Glomerular visceral epithelial cell (primary cell): ENCODE measurements at regions not wholly inside any gene's neighbourhood (a gene's known extent, or its start where the extent isn't known, plus 50 kb on each side); places are given as distances from the start of the nearest gene placed in this dataset.
"Not testable (repeated sequence)": the region's sequence is repeated elsewhere in the genome, so short reads cannot be mapped to it uniquely, and the experiment has no call there.

Source experiments
- DNase-seq: peaks from one replicate; pipeline ENCODE4 v3.0.0-alpha.2; 2016; ENCODE audit errors: extremely low spot score

- DNase-seq: no peak
These were observed 57.9 kb downstream of the GPR101 start for GRCh38 chrX:136975684-136976470.

GRCh38 chrX:136967966-136968365, 65.8 kb downstream of the GPR101 start:
- no peak for DNase-seq

- no peak for DNase-seq
These were observed 69.8 kb downstream of the GPR101 start for GRCh38 chrX:136963973-136964372.

GRCh38 chrX:136961594-136962135, 72.1 kb downstream of the GPR101 start:
- DNase-seq: no peak

- peak; percentile 5 for DNase-seq
These were observed 74.4 kb upstream of the RBMX start for GRCh38 chrX:136954930-136955329.

GRCh38 chrX:136953867-136954787, 73.6 kb upstream of the RBMX start:
- DNase-seq: peak; percentile 47

GRCh38 chrX:136950211-136950610, 69.7 kb upstream of the RBMX start:
- DNase-seq: no peak

GRCh38 chrX:136941396-136942337, 61.1 kb upstream of the RBMX start:
- DNase-seq: no peak

GRCh38 chrX:136936183-136936549, 55.6 kb upstream of the RBMX start:
- DNase-seq: no peak

- DNase-seq: not testable (repeated sequence)
These were observed 55.1 kb upstream of the RBMX start for GRCh38 chrX:136935533-136936182.

- DNase-seq: not testable (repeated sequence)
These were observed 54.1 kb upstream of the RBMX start for GRCh38 chrX:136934652-136935051.

GRCh38 chrX:136933611-136934145, 53.2 kb upstream of the RBMX start:
- DNase-seq: no peak

GRCh38 chrX:136931661-136932060, 51.1 kb upstream of the RBMX start:
- no peak for DNase-seq
